ENCODE measurements at regions not wholly inside any gene's neighbourhood (a gene's known extent, or its start where the extent isn't known, plus 50 kb on each side); places are given as distances from the start of the nearest gene placed in this dataset.

GRCh38 chr9:93900971-93901861, 53.9 kb downstream of the BARX1 start:
- TF ChIP-seq CTCF (IDR thresholded peaks at IDR 0.05; ENCODE audit: extremely low read depth, insufficient read depth, missing control alignments) = no peak
- no peak for DNase-seq (ENCODE audit: low spot score)
- in situ Hi-C loops (cut with MboI; ENCODE audit: low pct_unique_long_range_greater_than_20kb, low sequenced_read_pairs, unreplicated experiment) = no loop called here

- no peak for DNase-seq (ENCODE audit: low spot score)
- no peak for TF ChIP-seq CTCF (IDR thresholded peaks at IDR 0.05; ENCODE audit: extremely low read depth, insufficient read depth, missing control alignments)
- in situ Hi-C loops (cut with MboI; ENCODE audit: low pct_unique_long_range_greater_than_20kb, low sequenced_read_pairs, unreplicated experiment) = no loop called here
Measured at GRCh38 chr9:93900436-93900819, 54.7 kb downstream of the BARX1 start.

GRCh38 chr9:93899609-93900435, 55.3 kb downstream of the BARX1 start:
- in situ Hi-C loops (cut with MboI; ENCODE audit: low pct_unique_long_range_greater_than_20kb, low sequenced_read_pairs, unreplicated experiment) = no loop called here
- DNase-seq (ENCODE audit: low spot score) = no peak
- no peak for TF ChIP-seq CTCF (IDR thresholded peaks at IDR 0.05; ENCODE audit: extremely low read depth, insufficient read depth, missing control alignments)

GRCh38 chr9:93898502-93899426, 56.4 kb downstream of the BARX1 start:
- in situ Hi-C loops (cut with MboI; ENCODE audit: low pct_unique_long_range_greater_than_20kb, low sequenced_read_pairs, unreplicated experiment) = no loop called here
- no peak for DNase-seq (ENCODE audit: low spot score)
- no peak for TF ChIP-seq CTCF (IDR thresholded peaks at IDR 0.05; ENCODE audit: extremely low read depth, insufficient read depth, missing control alignments)

- in situ Hi-C loops (cut with MboI; ENCODE audit: low pct_unique_long_range_greater_than_20kb, low sequenced_read_pairs, unreplicated experiment) = no loop called here
- no peak for DNase-seq (ENCODE audit: low spot score)
- TF ChIP-seq CTCF (IDR thresholded peaks at IDR 0.05; ENCODE audit: extremely low read depth, insufficient read depth, missing control alignments) = no peak
Measured at GRCh38 chr9:93898026-93898425, 57.1 kb downstream of the BARX1 start.
